ENCODE measurements at regions not wholly inside any gene's neighbourhood (a gene's known extent, or its start where the extent isn't known, plus 50 kb on each side); places are given as distances from the start of the nearest gene placed in this dataset.
"Not testable (repeated sequence)": the region's sequence is repeated elsewhere in the genome, so short reads cannot be mapped to it uniquely, and the experiment has no call there.

GRCh38 chr2:87088079-87088478 lies 66.4 kb upstream of the PLGLB1 start:
- TF ChIP-seq, protein P1, sequence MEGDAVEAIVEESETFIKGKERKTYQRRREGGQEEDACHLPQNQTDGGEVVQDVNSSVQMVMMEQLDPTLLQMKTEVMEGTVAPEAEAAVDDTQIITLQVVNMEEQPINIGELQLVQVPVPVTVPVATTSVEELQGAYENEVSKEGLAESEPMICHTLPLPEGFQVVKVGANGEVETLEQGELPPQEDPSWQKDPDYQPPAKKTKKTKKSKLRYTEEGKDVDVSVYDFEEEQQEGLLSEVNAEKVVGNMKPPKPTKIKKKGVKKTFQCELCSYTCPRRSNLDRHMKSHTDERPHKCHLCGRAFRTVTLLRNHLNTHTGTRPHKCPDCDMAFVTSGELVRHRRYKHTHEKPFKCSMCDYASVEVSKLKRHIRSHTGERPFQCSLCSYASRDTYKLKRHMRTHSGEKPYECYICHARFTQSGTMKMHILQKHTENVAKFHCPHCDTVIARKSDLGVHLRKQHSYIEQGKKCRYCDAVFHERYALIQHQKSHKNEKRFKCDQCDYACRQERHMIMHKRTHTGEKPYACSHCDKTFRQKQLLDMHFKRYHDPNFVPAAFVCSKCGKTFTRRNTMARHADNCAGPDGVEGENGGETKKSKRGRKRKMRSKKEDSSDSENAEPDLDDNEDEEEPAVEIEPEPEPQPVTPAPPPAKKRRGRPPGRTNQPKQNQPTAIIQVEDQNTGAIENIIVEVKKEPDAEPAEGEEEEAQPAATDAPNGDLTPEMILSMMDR (conservative IDR thresholded peaks at IDR 0.05; ENCODE audit: low read depth, low read length) = not testable (repeated sequence)
- not testable (repeated sequence) for TF ChIP-seq EZH2phosphoT487 (IDR thresholded peaks at IDR 0.05; ENCODE audit: borderline replicate concordance, low read length)

Data from PC-3 (cell line).